Gastroesophageal sphincter (tissue), 3 donors: ENCODE measurements at regions not wholly inside any gene's neighbourhood (a gene's known extent, or its start where the extent isn't known, plus 50 kb on each side); places are given as distances from the start of the nearest gene placed in this dataset.

ENCODE experiments used
- CTCF ChIP-seq, 4 experiments: fragments of 200-600 bp in 2 of 4; fragments of 450-650 bp in 2 of 4; sonication (generic) in 1 of 4; IDR thresholded peaks; one replicate each; pipeline ENCODE4 v1.5.1; 2017 to 2019; ENCODE audit warnings: antibody characterized with exemption in 4 of 4, mild to moderate bottlenecking in 2 of 4, moderate library complexity in 2 of 4
- EP300 ChIP-seq: sonication (generic); formaldehyde crosslinking; IDR thresholded peaks from one replicate; pipeline ENCODE4 v1.6.1; 2017; ENCODE audit warnings: antibody characterized with exemption, mild to moderate bottlenecking
- POLR2AphosphoS5 ChIP-seq: sonication (generic); formaldehyde crosslinking; IDR thresholded peaks from one replicate; pipeline ENCODE4 v1.6.1; 2017; ENCODE audit warnings: antibody characterized with exemption

GRCh38 chr16:10322723-10323527, 62.9 kb upstream of the ATF7IP2 start:
- TF ChIP-seq CTCF (IDR thresholded peaks at IDR 0.05): no peak
- no peak for TF ChIP-seq EP300
- no peak for TF ChIP-seq POLR2AphosphoS5
